Muscle of leg (tissue), 3 donors: ENCODE measurements at regions not wholly inside any gene's neighbourhood (a gene's known extent, or its start where the extent isn't known, plus 50 kb on each side); places are given as distances from the start of the nearest gene placed in this dataset.

Source experiments
- DNase-seq: peaks from one replicate; pipeline ENCODE4 v3.0.0; 2013
- H3K27ac ChIP-seq: one replicate; pipeline ENCODE4 v1.5.1; 2013; ENCODE audit warnings: mild to moderate bottlenecking, low read length, control low read depth
- H3K27me3 ChIP-seq: one replicate; pipeline ENCODE4 v1.6.1; 2013; ENCODE audit warnings: low read length; ENCODE audit not compliant: control insufficient read depth, insufficient read depth
- H3K36me3 ChIP-seq: one replicate; pipeline ENCODE4 v1.6.1; 2013; ENCODE audit warnings: low read length; ENCODE audit not compliant: control insufficient read depth, insufficient read depth
- H3K4me1 ChIP-seq: one replicate; pipeline ENCODE4 v1.6.1; 2013; ENCODE audit warnings: low read length; ENCODE audit not compliant: control insufficient read depth, insufficient read depth
- H3K4me3 ChIP-seq: one replicate; pipeline ENCODE4 v1.5.1; 2013; ENCODE audit warnings: low read length, control low read depth
- H3K9me3 ChIP-seq: replicated peaks from 2 replicates; pipeline ENCODE4 v1.6.1; 2013; ENCODE audit warnings: low read depth, low read length; ENCODE audit not compliant: control insufficient read depth
- WGBS: methylation state at CpG from one replicate; pipeline ENCODE4 v1.1.5; 2013; ENCODE audit warnings: missing lambda C conversion rate; ENCODE audit not compliant: insufficient coverage; 5-methylcytosine and 5-hydroxymethylcytosine counted together

DNA sequence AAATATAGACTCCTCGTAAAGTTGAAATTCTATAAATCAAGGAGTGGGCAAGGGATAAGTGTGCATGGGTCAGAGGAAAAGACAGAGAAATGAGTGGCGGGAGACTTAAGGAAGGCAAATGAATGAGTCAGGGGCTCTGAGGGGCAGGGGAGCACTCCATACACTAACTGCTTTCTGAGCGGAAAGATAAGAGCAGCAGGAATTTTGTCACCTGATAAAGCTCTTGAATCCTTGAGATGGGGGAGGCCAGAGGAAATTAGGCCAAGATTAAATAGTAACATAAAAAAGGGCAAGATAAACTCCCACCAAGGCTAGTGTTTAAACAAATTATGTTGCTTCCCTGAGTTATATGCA, 191.0 kb upstream of the S1PR3 start:
- H3K4me1 ChIP-seq: peaks cover 4% of the 10 kb centered on the region
- H3K27me3 ChIP-seq: no peaks in the 10 kb centered on the region
- WGBS: 83% methylated on average over 1 of the region's 3 CpGs
- no peak for DNase-seq
- H3K36me3 ChIP-seq: no peaks in the 10 kb centered on the region
- no peak overlapping the region for H3K4me3 ChIP-seq
- no peak overlapping the region for H3K27ac ChIP-seq
- no peaks in the 10 kb centered on the region for H3K9me3 ChIP-seq

DNA sequence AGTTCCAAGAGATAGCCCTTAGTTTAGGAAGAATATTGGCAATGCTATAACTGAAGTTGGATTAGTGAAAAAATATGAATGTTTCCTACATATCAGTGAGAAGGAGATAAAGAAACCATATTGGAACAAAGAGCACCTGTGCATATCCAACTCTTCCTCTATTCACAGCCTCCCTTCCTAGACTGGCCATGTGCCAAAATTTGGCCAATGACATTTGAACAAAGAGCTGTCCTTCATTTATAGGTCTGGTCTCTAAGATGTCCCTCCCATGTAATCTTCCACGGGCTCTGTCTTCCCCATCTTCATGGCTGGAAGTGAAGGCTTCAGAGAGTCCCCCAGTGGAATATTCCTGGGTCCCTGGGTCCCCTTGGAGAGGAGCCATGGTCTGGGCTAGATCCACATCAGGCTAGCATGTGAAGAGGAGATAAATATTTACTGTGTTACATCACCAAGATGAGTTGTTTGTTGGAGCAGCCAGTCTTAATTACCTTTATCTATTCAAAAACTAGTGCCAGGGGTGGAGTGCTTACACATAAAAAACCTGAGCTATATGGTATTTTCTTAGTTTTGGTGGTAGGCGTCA, 190.0 kb upstream of the S1PR3 start:
- H3K36me3 ChIP-seq: no peaks in the 10 kb centered on the region
- H3K27ac ChIP-seq: no peak overlapping the region
- H3K9me3 ChIP-seq: no peaks in the 10 kb centered on the region
- no peak for DNase-seq
- H3K27me3 ChIP-seq: no peaks in the 10 kb centered on the region
- H3K4me1 ChIP-seq: peaks cover 4% of the 10 kb centered on the region
- H3K4me3 ChIP-seq: no peak overlapping the region
- WGBS: 83% methylated on average over 1 of the region's 2 CpGs

DNA sequence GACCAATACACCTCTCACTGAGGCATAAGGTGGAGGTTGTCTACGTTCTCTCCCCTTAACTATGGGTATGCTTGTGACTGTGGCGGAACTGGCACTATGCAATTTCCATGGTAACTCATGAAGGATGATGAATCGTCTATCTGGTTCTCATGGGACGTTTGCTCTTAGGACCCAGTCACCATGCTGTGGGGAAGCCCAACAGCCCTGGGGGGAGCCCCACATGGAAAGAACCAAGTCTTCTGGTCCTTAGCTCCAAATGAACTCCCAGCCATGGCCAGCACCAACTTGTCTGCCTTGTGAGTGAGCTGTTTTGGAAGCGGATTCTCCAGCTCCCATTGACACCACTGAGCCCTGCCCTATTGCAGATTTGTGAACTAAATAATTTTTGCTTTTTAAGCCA, 188.7 kb upstream of the S1PR3 start:
- peaks cover 4% of the 10 kb centered on the region for H3K4me1 ChIP-seq
- no peak for DNase-seq
- no peaks in the 10 kb centered on the region for H3K9me3 ChIP-seq
- WGBS: 96% methylated on average over 3 of the region's 5 CpGs
- no peak overlapping the region for H3K4me3 ChIP-seq
- H3K36me3 ChIP-seq: no peaks in the 10 kb centered on the region
- no peaks in the 10 kb centered on the region for H3K27me3 ChIP-seq
- H3K27ac ChIP-seq: no peak overlapping the region

DNA sequence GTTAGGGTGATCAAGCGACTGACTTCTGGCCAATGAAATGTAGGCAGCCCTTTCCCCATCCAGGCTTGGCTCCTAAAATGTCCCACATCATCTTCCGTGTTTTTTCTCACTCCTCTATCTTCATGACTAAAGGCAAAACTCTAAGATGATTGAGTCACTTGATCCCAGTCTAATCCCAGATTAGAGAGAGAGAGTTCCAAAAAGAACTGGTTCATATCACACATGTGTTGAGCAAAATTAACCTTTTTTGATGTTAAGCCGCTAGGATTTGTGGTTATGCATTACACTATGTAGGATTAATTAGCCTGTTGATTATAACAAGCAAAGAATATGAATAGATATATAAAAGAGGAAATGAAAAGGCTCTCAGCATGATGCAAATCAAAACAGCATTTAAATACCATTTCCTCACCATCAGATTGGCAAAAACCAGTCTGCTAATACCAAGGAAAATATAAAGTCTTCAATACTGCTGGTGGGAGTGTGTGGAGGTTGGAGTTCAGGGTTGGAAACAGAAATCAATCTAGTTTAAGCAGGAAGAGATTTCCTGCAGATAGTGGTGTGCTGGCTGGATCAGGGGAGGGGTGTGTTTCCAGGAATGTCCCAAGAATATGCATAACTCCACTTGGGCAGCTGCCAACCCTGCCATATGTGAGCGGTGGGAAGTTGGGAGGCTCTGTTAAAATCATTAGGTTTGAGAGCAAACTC, 187.6 kb upstream of the S1PR3 start:
- 89% methylated on average over 1 of the region's 4 CpGs for WGBS
- Histone ChIP-seq H3K4me3 (no peak overlapping the region), H3K9me3 (no peaks in the 10 kb centered on the region), H3K27ac (no peak overlapping the region), H3K4me1 (peaks cover 4% of the 10 kb centered on the region), H3K36me3 (no peaks in the 10 kb centered on the region), H3K27me3 (no peaks in the 10 kb centered on the region)
- DNase-seq: peak; percentile 35

DNA sequence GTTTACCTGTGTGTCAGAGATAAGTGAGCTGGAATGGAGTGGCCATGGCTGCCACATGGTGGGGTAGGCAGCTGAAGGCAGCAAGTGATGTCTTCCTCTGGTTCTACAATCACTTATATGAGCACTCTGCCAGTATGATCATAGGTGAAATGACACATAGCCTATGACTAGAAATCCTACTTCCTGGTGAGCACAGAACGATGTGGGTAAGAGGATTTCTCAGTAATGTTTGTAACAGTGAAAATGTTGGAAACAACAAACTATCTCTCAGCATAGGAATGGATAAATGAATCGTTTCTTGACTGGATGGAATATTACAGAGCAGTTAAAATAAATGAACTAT, 187.0 kb upstream of the S1PR3 start:
- no CpG with 5 or more reads among the region's 2 CpGs for WGBS
- Histone ChIP-seq H3K9me3 (no peaks in the 10 kb centered on the region), H3K4me1 (peaks cover 4% of the 10 kb centered on the region), H3K27ac (no peak overlapping the region), H3K27me3 (no peaks in the 10 kb centered on the region), H3K36me3 (no peaks in the 10 kb centered on the region), H3K4me3 (no peak overlapping the region)
- no peak for DNase-seq

DNA sequence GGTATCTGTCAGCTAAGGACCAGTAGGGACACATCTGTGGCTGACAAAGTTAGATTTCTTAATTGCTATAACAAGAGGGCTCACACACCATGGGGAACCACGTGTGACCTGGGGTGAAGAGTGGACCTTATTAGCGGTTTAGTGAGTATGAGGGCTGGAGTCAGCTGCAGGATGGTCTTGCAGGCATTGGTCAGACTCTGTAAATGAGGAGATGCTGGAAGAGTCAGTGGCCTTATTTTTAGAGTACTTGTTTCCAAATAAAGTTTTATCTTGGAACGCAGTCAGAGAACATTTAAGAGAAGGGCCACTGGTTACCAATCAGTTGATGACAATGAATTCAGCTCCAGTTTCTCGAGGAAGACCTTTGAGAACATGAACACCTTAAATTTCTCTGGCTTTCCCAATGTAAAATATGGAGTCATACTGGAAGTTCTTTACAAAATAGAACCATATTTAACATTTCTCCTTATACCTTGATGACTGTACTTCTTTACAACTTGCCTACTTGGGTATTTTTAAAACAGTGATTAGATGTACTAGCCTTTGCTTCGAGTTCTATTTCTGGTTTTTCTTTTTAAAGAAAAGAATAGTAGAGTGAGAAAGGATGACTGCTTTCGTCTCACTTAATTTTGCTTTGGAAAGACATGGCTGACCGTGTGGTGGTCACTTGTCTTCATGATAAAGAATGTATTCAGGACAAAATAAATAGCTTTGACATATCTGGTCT, 185.9 kb upstream of the S1PR3 start:
- 84% methylated on average over 5 of the region's 7 CpGs for WGBS
- Histone ChIP-seq H3K36me3 (no peaks in the 10 kb centered on the region), H3K4me1 (peaks cover 4% of the 10 kb centered on the region), H3K9me3 (no peaks in the 10 kb centered on the region), H3K27me3 (no peaks in the 10 kb centered on the region), H3K4me3 (no peak overlapping the region), H3K27ac (no peak overlapping the region)
- no peak for DNase-seq

DNA sequence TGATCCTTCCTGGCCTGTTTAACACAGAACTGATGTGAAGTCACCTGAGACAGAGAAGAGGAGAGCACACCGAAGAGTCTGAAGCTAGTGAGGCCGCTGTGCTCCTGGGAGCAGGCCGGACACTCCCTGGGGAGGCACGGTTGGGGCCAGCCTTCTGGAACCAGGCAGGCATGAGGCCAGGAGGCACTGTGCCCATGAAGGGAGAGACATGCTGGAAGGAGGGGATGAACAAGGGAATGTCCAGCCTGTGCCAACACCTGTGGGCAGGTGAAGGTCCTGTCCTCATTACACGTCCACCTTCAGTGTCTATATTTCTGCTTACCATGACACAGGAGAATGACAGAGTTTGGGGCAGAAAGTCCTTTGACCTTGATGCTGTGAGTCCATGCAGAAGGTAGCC, 183.8 kb upstream of the S1PR3 start:
- no peak overlapping the region for H3K27ac ChIP-seq
- H3K9me3 ChIP-seq: no peaks in the 10 kb centered on the region
- DNase-seq: no peak
- H3K4me1 ChIP-seq: peaks cover 4% of the 10 kb centered on the region
- no peaks in the 10 kb centered on the region for H3K36me3 ChIP-seq
- WGBS: 100% methylated on average over 1 of the region's 5 CpGs
- no peaks in the 10 kb centered on the region for H3K27me3 ChIP-seq
- H3K4me3 ChIP-seq: no peak overlapping the region

DNA sequence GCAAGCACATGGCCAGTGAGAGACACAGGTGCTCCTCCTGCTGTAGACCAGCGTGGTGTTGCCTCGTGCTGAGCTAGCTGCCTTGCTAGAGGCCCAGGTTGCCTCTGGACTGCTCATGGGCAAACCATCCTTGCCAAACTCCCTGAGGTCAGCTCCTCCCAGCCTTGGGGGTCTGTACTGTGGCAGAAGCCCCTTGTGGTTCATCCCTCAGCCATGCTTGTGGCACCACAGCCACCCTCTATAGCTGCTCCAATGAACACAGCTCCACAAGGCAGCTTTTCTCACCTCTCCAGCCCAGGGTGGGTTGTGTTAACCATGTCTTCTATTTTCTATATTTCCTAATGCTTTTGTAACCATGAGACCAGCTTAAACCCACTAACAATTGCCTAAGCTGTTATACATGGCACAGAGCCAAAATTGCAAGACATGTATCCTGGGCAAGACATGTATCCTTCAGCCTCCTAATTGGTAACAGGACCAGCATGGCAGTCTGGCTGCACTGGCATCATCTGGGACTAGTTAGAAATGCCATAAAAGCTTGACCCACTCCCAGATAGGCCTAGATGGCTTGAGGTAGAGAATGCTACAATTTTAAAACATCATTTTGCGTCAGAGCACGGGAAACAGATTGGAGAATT, 183.1 kb upstream of the S1PR3 start:
- no peak overlapping the region for H3K27ac ChIP-seq
- DNase-seq: no peak
- peaks cover 4% of the 10 kb centered on the region for H3K4me1 ChIP-seq
- 94% methylated on average over 4 of the region's 4 CpGs for WGBS
- no peaks in the 10 kb centered on the region for H3K27me3 ChIP-seq
- no peaks in the 10 kb centered on the region for H3K9me3 ChIP-seq
- H3K36me3 ChIP-seq: no peaks in the 10 kb centered on the region
- H3K4me3 ChIP-seq: no peak overlapping the region

DNA sequence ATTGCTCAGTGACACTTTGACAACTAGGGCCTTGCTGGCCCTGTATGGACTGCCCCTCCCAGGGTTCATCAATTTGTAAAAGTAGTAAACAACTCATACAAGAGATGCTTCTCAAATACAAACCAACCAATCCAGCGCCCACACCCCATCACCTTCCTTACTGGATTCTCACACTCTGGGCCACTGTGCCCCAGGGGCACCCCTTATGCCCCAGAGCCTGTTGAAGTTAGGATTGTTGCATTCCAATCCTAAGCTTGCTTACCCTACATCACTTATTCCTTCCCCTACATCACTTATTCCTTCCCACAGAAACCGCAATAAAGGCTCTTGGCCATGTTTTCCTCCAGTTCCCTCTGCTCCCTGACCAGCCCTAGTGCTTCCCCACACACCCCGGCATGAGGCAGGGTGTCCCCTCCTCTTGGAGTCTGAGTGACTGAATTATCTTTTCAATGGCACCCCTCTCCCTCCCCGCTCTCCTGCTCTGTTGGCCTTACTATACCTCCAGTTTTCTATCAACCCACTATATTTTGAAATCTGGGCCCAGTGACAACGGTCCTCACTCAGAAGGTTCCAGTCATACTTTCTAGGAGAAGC, 182.4 kb upstream of the S1PR3 start:
- no peak for DNase-seq
- Histone ChIP-seq H3K4me3 (no peak overlapping the region), H3K27ac (no peak overlapping the region), H3K36me3 (no peaks in the 10 kb centered on the region), H3K4me1 (peaks cover 8% of the 10 kb centered on the region), H3K27me3 (no peaks in the 10 kb centered on the region), H3K9me3 (no peaks in the 10 kb centered on the region)
- WGBS: 88% methylated on average over 3 of the region's 5 CpGs
